ENCODE measurements at regions not wholly inside any gene's neighbourhood (a gene's known extent, or its start where the extent isn't known, plus 50 kb on each side); places are given as distances from the start of the nearest gene placed in this dataset.
A peak's percentile ranks its signal among the peaks of the same experiment; 100 is the strongest.

GRCh38 chr17:77491921-77492445 lies 351.2 kb downstream of the SEC14L1 start:
- no peak overlapping the region for H3K27ac Mint-ChIP-seq
- no peak overlapping the region for H3K4me3 Mint-ChIP-seq
- DNase-seq (ENCODE audit: extremely low spot score, unreplicated experiment) = no peak
- peaks cover 3% of the 10 kb centered on the region for H3K36me3 Mint-ChIP-seq
- peaks cover 5% of the 10 kb centered on the region for H3K4me1 Mint-ChIP-seq (ENCODE audit: unreplicated experiment)
- TF ChIP-seq CTCF (conservative IDR thresholded peaks at IDR 0.05) = no peak
- no peaks in the 10 kb centered on the region for H3K9me3 Mint-ChIP-seq
- no peaks in the 10 kb centered on the region for H3K27me3 Mint-ChIP-seq

- H3K4me1 Mint-ChIP-seq (ENCODE audit: unreplicated experiment) = peaks cover 5% of the 10 kb centered on the region
- peaks cover 3% of the 10 kb centered on the region for H3K36me3 Mint-ChIP-seq
- no peak for TF ChIP-seq CTCF (conservative IDR thresholded peaks at IDR 0.05)
- H3K27me3 Mint-ChIP-seq = no peaks in the 10 kb centered on the region
- H3K27ac Mint-ChIP-seq = no peak overlapping the region
- H3K4me3 Mint-ChIP-seq = no peak overlapping the region
- no peak for DNase-seq (ENCODE audit: extremely low spot score, unreplicated experiment)
- no peaks in the 10 kb centered on the region for H3K9me3 Mint-ChIP-seq
Observed at GRCh38 chr17:77492446-77493237, 351.9 kb downstream of the SEC14L1 start.

- Mint-ChIP-seq H3K36me3 (peaks cover 3% of the 10 kb centered on the region), H3K27me3 (no peaks in the 10 kb centered on the region), H3K4me3 (no peak overlapping the region), H3K9me3 (no peaks in the 10 kb centered on the region), H3K4me1 (ENCODE audit: unreplicated experiment) (peaks cover 5% of the 10 kb centered on the region), H3K27ac (no peak overlapping the region)
- no peak for DNase-seq (ENCODE audit: extremely low spot score, unreplicated experiment)
- no peak for TF ChIP-seq CTCF (conservative IDR thresholded peaks at IDR 0.05)
Observed at GRCh38 chr17:77493238-77493820, 352.6 kb downstream of the SEC14L1 start.

DNA sequence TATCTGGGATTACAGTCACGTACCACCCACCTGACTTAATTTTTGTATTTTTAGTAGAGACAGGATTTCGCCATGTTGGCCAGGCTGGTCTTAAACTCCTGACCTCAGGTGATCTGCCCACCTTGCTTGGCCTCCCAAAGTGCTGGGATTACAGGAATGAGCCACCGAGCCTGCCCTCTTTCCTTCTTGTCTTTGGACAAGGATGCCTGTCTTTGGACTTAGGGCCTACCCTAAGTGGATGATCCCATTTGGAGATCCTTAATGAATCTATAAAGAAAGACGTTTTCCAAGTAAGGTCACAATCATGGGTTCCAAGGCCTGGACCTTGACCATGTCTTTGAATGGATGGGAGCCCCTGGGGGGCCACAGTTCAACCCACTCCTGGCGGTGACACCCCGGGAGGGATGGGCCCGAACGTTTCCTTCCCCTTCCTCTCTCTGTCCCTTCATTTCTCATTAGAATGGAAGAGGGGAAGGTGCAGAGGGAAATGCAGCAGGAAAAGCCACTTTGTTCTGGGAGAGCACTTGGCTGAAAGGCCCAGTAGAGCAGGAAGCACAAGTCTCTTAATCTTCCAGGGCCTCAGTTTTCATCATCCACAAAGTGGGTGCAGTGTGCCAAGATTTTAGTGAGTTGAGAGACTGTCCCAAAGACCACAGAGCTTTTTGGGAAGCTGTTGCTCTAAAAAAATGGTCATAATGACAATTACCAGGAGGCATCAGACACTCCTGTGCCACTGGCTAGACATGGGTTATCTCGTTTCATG lies 353.3 kb downstream of the SEC14L1 start:
- no peak overlapping the region for H3K4me3 Mint-ChIP-seq
- no peaks in the 10 kb centered on the region for H3K27me3 Mint-ChIP-seq
- H3K27ac Mint-ChIP-seq = peak overlapping the region; percentile 83
- TF ChIP-seq CTCF (conservative IDR thresholded peaks at IDR 0.05) = no peak
- DNase-seq (ENCODE audit: extremely low spot score, unreplicated experiment) = no peak
- peaks cover 3% of the 10 kb centered on the region for H3K36me3 Mint-ChIP-seq
- peaks cover 5% of the 10 kb centered on the region for H3K4me1 Mint-ChIP-seq (ENCODE audit: unreplicated experiment)
- no peaks in the 10 kb centered on the region for H3K9me3 Mint-ChIP-seq

GRCh38 chr17:77494664-77495435 lies 354.1 kb downstream of the SEC14L1 start:
- Mint-ChIP-seq H3K4me1 (ENCODE audit: unreplicated experiment) (peaks cover 5% of the 10 kb centered on the region), H3K4me3 (no peak overlapping the region)
- TF ChIP-seq CTCF (conservative IDR thresholded peaks at IDR 0.05) = peak; percentile 95

More at GRCh38 chr17:77494664-77495435, 354.1 kb downstream of the SEC14L1 start:
- H3K9me3 Mint-ChIP-seq = no peaks in the 10 kb centered on the region
- H3K27ac Mint-ChIP-seq = peak overlapping the region; percentile 83
- DNase-seq (ENCODE audit: extremely low spot score, unreplicated experiment) = peak; percentile 84
- peaks cover 7% of the 10 kb centered on the region for H3K36me3 Mint-ChIP-seq
- H3K27me3 Mint-ChIP-seq = no peaks in the 10 kb centered on the region
